ENCODE measurements at regions not wholly inside any gene's neighbourhood (a gene's known extent, or its start where the extent isn't known, plus 50 kb on each side); places are given as distances from the start of the nearest gene placed in this dataset.

DNA sequence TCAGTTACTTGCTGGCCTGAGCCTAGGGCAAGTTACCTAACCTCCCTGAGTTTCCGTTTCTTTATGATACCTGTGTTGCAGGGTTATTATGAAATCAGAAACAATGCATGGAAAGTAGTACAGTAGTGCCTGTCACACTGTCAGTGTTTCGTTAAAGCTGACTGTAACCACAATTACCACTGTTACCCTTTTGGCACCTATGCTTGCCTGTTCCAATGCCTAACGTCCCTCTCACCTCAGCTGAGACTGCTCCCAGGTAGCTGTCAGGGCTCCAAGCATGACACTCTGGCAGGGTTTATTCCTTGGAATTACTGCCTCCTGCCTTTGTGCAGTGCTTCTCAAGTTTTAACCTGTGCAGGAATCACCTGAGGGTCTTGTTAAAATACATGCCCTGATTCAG is 135.2 kb upstream of the RBMS1 start:
- no peak overlapping the region for H3K27ac ChIP-seq (ENCODE audit: low read depth in 2 of 2, low read length in 2 of 2)
- H3K9me3 ChIP-seq (ENCODE audit: control insufficient read depth in 2 of 3, insufficient read depth in 1 of 3, low read length in 3 of 3), result no peaks in the 10 kb centered on the region
- H3K27me3 ChIP-seq (ENCODE audit: control insufficient read depth, insufficient read depth, low read length), result no peaks in the 10 kb centered on the region
- intact Hi-C loops (cut with DNase I), result no loop called here
- H3K4me1 ChIP-seq (ENCODE audit: control insufficient read depth in 2 of 3, insufficient read depth in 2 of 3, low read depth in 1 of 3, low read length in 3 of 3), result peaks cover 3 to 7% (median 4%) of the 10 kb centered on the region in 3 donors
- no peak overlapping the region for H3K4me3 ChIP-seq (ENCODE audit: low read length in 3 of 3)
- TF ChIP-seq, protein P1, sequence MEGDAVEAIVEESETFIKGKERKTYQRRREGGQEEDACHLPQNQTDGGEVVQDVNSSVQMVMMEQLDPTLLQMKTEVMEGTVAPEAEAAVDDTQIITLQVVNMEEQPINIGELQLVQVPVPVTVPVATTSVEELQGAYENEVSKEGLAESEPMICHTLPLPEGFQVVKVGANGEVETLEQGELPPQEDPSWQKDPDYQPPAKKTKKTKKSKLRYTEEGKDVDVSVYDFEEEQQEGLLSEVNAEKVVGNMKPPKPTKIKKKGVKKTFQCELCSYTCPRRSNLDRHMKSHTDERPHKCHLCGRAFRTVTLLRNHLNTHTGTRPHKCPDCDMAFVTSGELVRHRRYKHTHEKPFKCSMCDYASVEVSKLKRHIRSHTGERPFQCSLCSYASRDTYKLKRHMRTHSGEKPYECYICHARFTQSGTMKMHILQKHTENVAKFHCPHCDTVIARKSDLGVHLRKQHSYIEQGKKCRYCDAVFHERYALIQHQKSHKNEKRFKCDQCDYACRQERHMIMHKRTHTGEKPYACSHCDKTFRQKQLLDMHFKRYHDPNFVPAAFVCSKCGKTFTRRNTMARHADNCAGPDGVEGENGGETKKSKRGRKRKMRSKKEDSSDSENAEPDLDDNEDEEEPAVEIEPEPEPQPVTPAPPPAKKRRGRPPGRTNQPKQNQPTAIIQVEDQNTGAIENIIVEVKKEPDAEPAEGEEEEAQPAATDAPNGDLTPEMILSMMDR (IDR thresholded peaks at IDR 0.05; ENCODE audit: borderline replicate concordance, extremely low read depth, insufficient read depth), result no peak
- DNase-seq (no peak), FAIRE-seq (no peak)
- no peaks in the 10 kb centered on the region for H3K36me3 ChIP-seq (ENCODE audit: control insufficient read depth in 2 of 3, insufficient read depth in 3 of 3, low read length in 3 of 3)
- H3K9ac ChIP-seq (ENCODE audit: low read length in 3 of 3), result no peak overlapping the region

DNA sequence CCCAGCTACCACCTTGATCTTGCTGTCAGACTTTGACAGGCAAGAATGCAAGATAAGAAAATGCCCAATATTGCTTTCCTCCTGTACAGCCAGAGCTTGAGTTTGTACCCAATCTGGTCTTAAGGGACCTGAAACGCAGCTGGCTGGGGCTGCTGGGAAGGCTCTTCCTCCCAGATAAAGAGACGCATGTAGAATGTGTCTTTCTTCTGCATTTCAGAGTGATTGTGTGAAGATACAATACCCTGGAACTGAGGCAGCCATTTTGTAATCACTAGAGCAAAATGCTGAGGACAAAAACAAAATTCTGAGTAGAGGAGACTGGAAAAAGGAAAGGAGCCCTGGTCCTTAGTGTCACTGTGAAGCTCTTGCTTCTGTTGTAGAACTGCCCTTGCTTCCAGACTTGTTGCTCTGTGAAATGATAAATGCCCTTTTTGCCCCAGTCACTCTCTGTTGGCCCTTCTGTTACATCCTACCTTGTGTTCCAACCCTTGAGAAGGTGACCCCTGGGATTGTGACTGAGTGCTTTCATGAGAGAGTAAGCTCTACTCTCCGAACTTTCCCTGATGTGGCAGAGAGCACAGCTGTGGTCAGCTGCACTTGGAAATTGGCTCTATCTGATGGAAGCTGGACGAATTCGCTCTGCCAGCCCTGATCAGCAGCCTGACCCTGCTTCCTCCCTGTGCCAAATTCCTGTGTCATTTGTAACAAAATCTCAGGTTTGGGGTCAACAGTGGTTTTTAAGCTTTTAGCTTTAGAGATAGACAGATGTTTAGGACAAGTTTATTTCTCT is 137.4 kb upstream of the RBMS1 start:
- no peak overlapping the region for H3K4me3 ChIP-seq (ENCODE audit: low read length in 3 of 3)
- no peaks in the 10 kb centered on the region for H3K9me3 ChIP-seq (ENCODE audit: control insufficient read depth in 2 of 3, insufficient read depth in 1 of 3, low read length in 3 of 3)
- peaks cover 3 to 16% (median 4%) of the 10 kb centered on the region in 3 donors for H3K4me1 ChIP-seq (ENCODE audit: control insufficient read depth in 2 of 3, insufficient read depth in 2 of 3, low read depth in 1 of 3, low read length in 3 of 3)
- intact Hi-C loops (cut with DNase I), result no loop called here
- FAIRE-seq, result no peak
- DNase-seq, result peak in 1 of 5 donors; percentile 58
- TF ChIP-seq, protein P1 (IDR thresholded peaks at IDR 0.05; ENCODE audit: borderline replicate concordance, extremely low read depth, insufficient read depth), result no peak
- H3K36me3 ChIP-seq (ENCODE audit: control insufficient read depth in 2 of 3, insufficient read depth in 3 of 3, low read length in 3 of 3), result no peaks in the 10 kb centered on the region
- H3K27me3 ChIP-seq (ENCODE audit: control insufficient read depth, insufficient read depth, low read length), result no peaks in the 10 kb centered on the region
- H3K9ac ChIP-seq (ENCODE audit: low read length in 3 of 3), result no peak overlapping the region
- no peak overlapping the region for H3K27ac ChIP-seq (ENCODE audit: low read depth in 2 of 2, low read length in 2 of 2)

DNA sequence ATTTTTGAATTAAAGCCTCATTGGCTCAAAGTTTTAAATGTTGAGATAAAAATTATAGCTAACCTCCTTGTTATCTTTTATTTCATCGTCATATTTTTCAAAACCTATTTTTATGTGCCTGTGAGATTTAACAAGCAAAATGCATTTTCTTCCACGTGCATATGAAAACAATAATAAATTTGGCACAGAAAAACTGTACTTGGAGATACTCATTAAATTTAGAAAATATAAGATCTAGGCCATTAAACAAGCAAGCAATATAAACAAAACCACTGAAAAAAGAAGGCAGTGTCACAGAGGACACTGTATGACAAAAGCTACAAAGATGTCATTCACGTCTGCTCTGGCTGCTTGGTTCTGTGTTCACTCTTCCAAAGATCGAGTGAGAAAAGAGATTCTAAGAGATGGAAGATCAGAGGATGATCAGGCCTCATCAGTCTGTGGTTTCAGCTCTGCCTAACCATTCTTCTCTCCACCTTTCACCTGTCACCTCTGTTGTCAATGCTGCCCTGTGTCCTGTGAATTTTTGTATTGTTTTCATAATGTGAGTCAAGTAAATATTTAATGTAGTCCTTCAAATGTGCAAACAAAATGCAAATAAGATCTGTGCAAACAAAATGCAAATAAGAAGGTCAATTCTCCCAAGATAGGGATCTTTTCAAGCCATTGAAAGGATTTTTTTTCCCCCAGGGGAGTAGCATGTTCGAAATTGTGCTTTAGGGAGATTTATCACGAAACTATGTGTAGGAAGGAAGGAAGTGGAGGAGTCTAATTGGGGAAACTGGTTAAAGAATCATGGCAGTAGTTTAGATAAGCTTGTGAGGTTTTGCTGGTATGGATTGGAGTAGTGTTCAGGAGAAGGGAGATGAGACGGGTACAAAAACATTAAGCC is 138.7 kb upstream of the RBMS1 start:
- no peaks in the 10 kb centered on the region for H3K27me3 ChIP-seq (ENCODE audit: control insufficient read depth, insufficient read depth, low read length)
- no peak overlapping the region for H3K27ac ChIP-seq (ENCODE audit: low read depth in 2 of 2, low read length in 2 of 2)
- H3K4me3 ChIP-seq (ENCODE audit: low read length in 3 of 3), result no peak overlapping the region
- no peaks in the 10 kb centered on the region for H3K36me3 ChIP-seq (ENCODE audit: control insufficient read depth in 2 of 3, insufficient read depth in 3 of 3, low read length in 3 of 3)
- H3K4me1 ChIP-seq (ENCODE audit: control insufficient read depth in 2 of 3, insufficient read depth in 2 of 3, low read depth in 1 of 3, low read length in 3 of 3), result peaks cover 3 to 16% (median 4%) of the 10 kb centered on the region in 3 donors
- H3K9ac ChIP-seq (ENCODE audit: low read length in 3 of 3), result no peak overlapping the region
- intact Hi-C loops (cut with DNase I), result no loop called here
- DNase-seq (no peak), FAIRE-seq (no peak)
- TF ChIP-seq, protein P1 (IDR thresholded peaks at IDR 0.05; ENCODE audit: borderline replicate concordance, extremely low read depth, insufficient read depth), result no peak
- H3K9me3 ChIP-seq (ENCODE audit: control insufficient read depth in 2 of 3, insufficient read depth in 1 of 3, low read length in 3 of 3), result no peaks in the 10 kb centered on the region
